NOMO-1 treated with DMSO at 0.1 percent for 48 hours (cell line): ENCODE measurements at regions not wholly inside any gene's neighbourhood (a gene's known extent, or its start where the extent isn't known, plus 50 kb on each side); places are given as distances from the start of the nearest gene placed in this dataset.
A peak's percentile ranks its signal among the peaks of the same experiment; 100 is the strongest.

Experiments used
- DNase-seq: peaks from one replicate; lab custom pipeline; 2025; ENCODE audit not compliant: unreplicated experiment; lab: John Stamatoyannopoulos, UW

- peak; percentile 9 for DNase-seq
Observed at GRCh38 chr13:105202354-105202753, 1333.1 kb downstream of the EFNB2 start.

GRCh38 chr13:105201351-105201750, 1334.1 kb downstream of the EFNB2 start:
- DNase-seq = no peak

- DNase-seq = no peak
Observed at GRCh38 chr13:105200181-105200580, 1335.3 kb downstream of the EFNB2 start.

DNA sequence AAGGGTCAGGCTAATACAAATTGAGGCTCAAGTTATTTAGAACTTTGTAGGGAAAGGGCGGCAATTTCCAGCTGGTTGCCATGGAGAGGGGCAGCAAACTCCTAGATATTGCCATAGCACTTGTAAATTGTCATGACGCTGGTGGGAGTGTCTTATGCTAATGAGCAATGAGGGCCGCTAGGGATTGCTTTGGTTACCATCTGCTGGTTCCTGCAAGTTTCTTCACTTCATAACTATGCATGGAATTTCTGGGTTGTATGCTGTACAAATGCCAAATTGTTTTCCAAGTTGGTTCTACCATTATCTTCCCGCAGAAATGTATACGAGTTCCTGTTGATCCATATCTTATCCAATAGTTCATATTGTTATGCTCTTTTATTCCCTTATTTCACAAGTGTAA, 1339.4 kb downstream of the EFNB2 start:
- no peak for DNase-seq

- DNase-seq = no peak
Observed at GRCh38 chr13:105193026-105193425, 1342.4 kb downstream of the EFNB2 start.

- no peak for DNase-seq
Observed at GRCh38 chr13:105184201-105184600, 1351.3 kb downstream of the EFNB2 start.

- peak; percentile 77 for DNase-seq
Observed at GRCh38 chr13:105177265-105177900, 1358.1 kb downstream of the EFNB2 start.

GRCh38 chr13:105170438-105170837, 1365.0 kb downstream of the EFNB2 start:
- no peak for DNase-seq

GRCh38 chr13:105168295-105168694, 1367.2 kb downstream of the EFNB2 start:
- no peak for DNase-seq

DNA sequence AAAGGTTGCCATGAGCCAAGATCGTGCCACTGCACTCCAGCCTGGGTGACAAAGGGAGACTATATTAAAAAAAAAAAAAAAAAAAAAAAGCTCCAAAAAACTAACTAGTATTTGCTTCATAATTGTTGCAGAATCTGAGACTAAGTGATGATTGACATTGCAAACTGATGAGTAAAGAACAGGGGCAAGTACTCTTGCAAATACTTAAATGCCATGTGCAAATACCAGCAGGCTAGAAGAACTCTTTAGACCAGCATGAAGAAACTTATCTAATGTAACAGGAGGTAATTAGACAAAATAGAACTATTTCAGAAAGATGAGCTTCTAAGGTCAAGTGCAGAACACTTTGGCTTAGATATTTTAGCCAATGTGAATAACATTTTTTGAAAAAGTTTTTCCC, 1368.1 kb downstream of the EFNB2 start:
- DNase-seq = no peak

DNA sequence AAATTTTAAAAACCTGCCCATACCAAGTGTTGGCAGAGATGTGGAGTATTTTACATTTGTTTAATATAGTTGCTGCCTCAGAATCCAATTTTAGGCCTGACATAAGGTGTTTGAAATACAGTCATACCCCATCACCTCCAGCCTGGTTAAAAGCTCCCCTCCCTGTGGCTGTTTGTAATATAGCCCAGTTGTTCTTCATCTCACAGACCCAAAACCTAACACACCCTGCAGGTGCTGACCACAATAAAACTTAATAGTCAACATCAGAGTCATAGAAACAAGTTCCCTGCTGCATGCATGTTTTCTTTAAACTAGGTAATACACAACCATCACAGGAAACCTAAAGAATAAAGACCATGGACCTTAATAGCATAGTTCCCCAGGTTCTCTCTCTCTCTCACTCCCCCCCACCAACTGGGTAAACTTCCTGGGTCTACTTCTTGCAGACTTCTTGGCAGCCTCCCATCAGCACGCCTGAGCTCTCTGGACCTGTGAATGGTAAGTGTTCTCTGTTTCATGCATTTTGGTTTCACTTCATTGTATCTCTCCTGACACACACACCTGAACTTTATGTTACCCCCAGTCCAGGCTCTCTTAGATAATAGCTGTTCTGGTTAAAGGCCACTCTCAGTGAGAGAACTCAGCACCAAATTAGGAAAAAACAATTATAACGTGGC, 1369.9 kb downstream of the EFNB2 start:
- no peak for DNase-seq

DNA sequence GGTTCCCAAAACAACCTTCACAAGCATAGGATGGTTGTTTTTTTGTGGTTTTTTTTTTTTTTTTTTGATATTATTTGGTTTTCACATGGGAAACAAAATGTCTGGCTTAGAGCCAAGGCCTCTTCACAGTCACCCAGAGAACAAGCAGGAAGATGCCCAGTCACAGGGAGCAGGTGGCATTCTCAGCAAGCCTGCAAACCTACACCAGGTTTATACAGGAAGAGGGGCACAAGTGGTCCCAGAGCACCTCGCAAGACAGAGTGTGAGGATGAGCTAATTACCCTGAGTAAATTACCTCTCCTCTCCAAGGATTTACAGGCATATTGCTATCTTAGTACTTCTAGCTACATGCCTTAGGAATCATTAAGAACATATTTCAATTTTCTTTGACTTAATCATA, 1375.6 kb downstream of the EFNB2 start:
- DNase-seq = no peak

DNA sequence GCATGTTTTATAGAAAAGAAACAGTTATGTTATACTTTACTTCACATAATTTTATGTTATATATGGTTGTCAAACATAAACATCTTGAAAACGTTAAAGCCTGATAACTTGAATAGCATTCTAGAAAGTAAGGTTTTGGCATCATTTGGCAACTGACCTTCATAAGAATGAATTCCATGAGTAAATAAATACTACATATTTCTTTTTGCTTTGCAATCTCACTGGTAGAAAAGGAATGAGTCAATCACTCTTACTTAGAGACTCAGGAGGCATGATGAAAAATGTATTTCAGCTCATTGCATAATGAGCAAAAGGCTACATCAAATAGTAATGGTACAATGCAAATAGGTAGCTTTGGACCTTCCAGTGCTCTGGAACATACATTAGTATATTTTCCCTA, 1381.9 kb downstream of the EFNB2 start:
- no peak for DNase-seq

DNA sequence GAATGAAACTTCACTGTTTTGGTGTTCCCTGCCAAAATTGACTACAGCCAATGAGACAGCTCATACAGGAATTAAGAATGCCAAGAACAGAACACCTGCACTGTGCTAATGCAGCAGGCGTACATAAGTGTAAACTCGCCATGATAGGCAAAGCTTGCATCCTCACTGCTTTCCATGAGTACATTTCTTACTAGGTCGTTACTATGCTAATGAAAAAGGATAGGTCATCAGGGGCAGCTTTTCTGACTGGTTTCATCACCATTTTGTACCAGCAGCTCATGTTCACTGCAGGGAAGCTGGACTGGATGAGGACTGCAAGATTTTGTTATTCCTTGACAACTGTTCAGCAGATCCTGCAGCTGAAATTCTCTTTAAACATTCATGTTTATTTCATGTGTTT, 1383.8 kb downstream of the EFNB2 start:
- no peak for DNase-seq

DNA sequence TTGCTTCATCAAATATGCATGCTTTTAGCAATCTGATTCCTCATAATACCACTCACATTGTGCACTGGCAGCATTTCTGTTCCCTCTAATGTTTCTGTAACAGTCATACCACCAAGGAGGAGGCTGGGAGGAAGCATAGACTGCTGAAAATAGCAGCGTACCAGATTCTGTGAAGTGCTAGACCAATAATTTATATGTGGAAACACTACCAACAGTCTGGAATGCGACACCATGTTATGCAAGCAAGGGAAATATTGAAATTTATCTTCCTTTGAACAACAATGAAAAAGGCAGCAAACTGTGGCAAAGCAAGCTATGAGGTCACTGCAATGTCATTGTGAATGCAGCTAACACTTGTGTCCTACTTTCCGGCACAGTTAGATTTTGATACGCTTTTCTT, 1388.0 kb downstream of the EFNB2 start:
- peak; percentile 5 for DNase-seq

GRCh38 chr13:105144936-105145335, 1390.5 kb downstream of the EFNB2 start:
- DNase-seq = no peak

GRCh38 chr13:105144020-105144419, 1391.4 kb downstream of the EFNB2 start:
- DNase-seq = peak; percentile 63

GRCh38 chr13:105142556-105142955, 1392.9 kb downstream of the EFNB2 start:
- DNase-seq = no peak

GRCh38 chr13:105139380-105140285, 1395.8 kb downstream of the EFNB2 start:
- DNase-seq = peak; percentile 94

GRCh38 chr13:105139048-105139379, 1396.4 kb downstream of the EFNB2 start:
- peak; percentile 36 for DNase-seq

DNA sequence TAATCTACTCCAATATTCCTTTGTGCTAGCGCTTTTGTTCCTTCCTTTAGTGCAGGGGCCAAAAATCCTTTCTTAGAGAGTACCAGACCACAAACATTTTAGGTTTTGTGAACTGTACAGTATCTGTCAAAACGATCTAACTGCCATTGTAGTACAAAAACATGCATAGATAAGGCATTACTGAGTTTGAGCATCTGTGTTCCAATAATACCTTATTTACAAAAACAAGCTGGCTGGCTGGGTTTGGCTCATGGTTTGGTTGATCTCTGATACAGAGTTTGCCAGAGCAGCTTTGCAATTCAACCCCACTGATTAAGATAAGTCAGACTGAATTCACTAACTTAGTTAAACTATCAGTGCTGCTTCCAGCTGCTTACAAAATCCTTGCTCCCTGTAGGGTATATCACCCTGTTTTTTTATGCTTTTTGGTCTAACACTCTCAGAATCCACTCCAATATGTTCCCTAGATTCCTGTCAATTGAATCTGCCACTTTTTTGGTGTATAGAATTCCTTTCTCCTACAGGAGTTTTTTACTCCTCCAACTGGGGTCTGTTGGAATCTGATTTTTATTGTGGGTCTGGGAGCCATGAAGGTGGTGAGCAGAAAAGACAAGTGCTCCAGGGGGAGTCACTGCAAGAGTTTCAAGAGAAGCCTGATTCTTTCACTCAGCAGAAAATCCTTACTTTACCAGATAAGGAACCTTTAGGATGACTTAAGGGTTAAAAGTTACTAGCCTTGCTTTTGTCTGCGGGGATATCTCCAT, 1399.4 kb downstream of the EFNB2 start:
- DNase-seq = no peak
